ENCODE measurements at regions not wholly inside any gene's neighbourhood (a gene's known extent, or its start where the extent isn't known, plus 50 kb on each side); places are given as distances from the start of the nearest gene placed in this dataset.
"Not testable (repeated sequence)": the region's sequence is repeated elsewhere in the genome, so short reads cannot be mapped to it uniquely, and the experiment has no call there.

DNA sequence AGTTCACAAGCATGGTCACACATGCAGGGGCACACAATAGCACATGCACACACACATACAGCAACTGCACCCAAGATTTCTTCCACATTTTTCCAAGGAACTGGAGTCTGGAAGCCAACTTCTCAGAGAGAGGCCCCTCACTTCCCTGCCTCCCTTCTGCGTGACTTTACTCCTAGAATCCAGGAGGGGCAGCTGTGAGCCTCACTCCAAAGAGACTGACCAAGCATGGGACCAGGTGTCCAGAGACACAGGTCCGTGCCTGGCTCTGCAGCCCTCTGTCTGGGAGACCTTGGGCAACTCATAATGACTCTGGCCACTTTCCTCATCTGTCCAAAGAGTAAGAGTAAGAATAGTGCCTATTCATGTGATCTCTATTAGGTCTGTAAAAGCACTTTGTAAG lies 104.7 kb upstream of the TMEM132E start:
- DNase-seq (ENCODE audit: low read depth, low spot score): no peak

- no peak for DNase-seq (ENCODE audit: low read depth, low spot score)
These were observed 107.0 kb upstream of the TMEM132E start for GRCh38 chr17:34472363-34472762.

DNA sequence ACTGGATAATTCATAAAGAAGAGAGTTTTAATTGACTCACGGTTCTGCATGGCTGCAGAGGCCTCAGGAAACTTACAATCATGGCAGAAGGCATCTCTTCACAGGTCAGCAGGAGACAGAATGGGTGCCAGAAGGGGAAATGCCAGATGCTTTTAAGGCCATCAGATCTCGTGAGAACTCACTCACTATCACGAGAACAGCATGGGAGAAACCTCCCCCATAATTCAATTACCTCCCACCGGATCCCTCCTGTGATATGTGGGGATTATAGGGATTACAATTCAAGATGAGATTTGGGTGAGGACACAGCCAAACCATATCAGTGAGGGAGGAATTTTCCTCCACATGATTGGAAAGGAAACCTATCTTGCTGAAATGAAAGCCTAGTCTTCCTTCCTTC lies 108.1 kb upstream of the TMEM132E start:
- DNase-seq (ENCODE audit: low read depth, low spot score): not testable (repeated sequence)

- DNase-seq (ENCODE audit: low read depth, low spot score): no peak
These were observed 102.8 kb upstream of the CCL1 start for GRCh38 chr17:34465789-34466188.

DNA sequence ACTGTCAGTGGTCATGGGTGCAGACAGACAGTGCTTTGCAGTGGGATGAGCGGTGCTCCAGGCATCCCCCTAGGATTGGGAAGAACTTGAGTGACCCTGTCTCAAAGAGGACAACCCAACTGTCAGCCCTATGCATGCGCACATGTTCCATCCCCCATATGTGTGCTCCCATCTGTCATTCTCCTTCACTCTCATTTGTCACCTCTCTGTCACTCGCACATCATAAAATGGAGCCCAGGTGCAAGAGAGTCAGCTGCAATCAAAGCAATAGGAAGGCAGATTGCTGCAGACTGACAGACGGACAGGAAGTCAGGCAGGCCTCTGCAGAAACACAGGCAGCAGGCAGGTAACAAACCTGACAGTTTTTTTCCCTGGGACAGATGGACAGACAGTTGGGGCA lies 101.8 kb upstream of the CCL1 start:
- DNase-seq (ENCODE audit: low read depth, low spot score): no peak

DNA sequence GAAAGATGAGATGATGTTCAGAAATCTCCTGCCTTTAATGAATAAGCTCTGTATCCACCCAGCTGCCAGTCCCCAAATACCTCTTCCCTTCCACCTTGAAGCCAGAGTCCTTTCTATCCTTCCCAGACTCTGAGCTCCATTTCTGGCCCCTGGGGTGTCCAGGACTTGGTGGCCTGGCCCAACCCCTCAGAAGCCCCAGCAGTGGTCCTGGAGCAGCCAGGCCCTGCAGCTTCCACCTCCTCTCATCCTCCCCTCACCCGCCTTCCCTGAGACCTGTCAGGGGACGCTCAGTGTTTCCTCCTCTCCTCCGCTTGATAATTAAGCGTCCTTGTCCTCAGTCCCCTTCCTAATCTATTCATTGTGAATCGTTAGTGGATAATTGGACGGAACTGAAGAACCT lies 95.2 kb upstream of the CCL1 start:
- no peak for DNase-seq (ENCODE audit: low read depth, low spot score)

- DNase-seq (ENCODE audit: low read depth, low spot score): no peak
These were observed 93.1 kb upstream of the CCL1 start for GRCh38 chr17:34456121-34456520.

- no peak for DNase-seq (ENCODE audit: low read depth, low spot score)
These were observed 89.7 kb upstream of the CCL1 start for GRCh38 chr17:34452769-34453168.

GRCh38 chr17:34451313-34451712 lies 88.3 kb upstream of the CCL1 start:
- DNase-seq (ENCODE audit: low read depth, low spot score): no peak

DNA sequence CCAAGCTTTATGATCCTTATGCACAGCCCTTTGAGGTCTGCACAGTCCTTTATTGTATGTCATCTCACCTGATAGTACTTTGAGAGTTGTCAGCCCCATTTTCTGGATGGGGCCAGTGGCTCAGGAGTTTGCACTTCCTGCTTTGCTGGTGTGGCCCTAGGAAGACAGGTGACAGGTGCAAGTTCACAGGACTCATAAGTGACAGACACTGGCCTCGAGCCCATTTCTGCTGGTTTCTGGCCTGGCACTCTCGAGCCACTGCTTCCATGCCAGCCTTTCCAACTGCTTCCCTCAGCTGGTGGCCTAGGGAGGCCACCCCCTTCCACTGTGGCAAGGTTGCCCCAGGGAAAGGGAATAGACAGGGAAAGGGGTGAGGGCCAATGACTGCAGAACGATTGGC lies 84.4 kb upstream of the CCL1 start:
- DNase-seq (ENCODE audit: low read depth, low spot score): no peak

DNA sequence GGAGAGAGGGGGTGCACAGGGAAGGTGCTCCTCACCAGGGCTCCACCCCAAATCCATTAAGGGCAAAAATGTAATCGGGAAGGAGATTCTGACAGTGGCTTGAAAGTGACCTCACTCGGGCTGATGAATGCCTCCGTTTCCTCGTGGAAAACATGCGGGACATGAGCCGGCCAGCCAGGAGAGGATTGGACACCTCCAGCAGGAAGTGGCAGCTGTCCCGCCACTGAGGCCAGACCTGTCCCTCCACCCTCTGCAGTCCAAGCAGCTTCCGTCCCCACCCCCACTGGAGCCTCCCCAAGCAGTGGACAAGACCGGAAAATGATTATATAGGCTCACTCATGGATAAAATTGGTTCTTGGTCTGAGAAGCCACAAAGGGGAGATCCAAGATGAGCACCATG lies 82.1 kb upstream of the CCL1 start:
- DNase-seq (ENCODE audit: low read depth, low spot score): no peak

DNA sequence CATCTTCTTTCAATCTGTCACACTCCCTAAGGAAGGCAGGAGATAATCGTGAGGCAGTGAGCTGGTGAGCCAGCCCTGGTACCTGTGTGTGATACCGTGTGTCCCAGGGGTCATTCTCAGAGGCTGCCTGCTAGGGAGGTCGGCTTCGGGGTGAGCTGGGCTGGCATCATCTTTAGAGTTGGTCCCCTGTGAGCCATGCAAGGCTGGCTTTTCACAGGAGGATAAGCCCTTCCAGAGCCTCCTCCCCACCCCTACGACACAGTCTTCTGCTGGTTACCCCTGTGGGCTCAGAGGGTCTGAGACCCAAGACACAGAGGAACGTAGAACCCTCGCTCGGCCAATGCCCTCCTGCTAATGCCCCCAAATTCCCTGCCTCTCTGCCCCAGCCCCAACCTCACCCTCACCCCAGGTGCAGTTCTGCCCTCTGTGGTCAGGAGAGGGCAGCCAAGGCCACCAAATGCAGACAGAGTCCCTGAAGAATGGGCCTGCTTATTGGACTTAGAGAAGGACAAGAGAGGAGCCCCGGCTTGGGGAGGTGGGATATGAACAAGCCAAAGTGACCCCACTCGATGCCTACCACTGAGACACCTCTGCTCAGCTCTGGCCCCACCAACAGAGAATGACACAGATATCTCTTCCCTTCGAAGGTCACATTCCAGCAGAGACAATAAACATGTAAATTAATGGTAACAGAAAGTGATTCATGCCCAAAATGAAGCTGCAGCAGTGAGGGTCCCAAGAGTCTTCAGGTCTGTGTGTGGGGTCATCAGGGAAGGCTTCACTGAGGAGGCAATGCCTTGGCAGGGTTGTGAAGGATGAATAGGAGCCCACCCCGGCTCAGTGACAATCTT lies 80.8 kb upstream of the CCL1 start:
- DNase-seq (ENCODE audit: low read depth, low spot score): no peak

- no peak for DNase-seq (ENCODE audit: low read depth, low spot score)
These were observed 79.5 kb upstream of the CCL1 start for GRCh38 chr17:34442387-34443111.

DNA sequence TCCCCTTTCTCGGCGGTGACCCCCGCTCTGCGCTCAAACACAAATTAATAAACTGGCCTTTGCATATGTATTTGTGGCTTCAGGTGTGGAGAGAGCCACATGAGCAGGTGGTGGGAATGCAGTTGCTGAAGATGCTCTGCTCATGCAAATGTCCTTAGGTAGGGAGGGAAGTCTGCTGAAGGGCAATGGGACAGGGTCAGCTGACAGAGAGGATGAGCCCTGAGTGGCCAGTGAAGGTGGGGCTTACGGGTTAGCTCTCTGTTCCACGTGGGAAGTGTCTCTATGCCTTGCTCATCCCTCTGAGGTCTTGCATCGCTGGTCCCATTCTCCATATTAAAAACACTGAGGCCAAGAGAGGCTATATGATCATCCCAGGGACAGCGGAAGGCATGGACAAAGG lies 74.2 kb upstream of the CCL1 start:
- DNase-seq (ENCODE audit: low read depth, low spot score): no peak

- no peak for DNase-seq (ENCODE audit: low read depth, low spot score)
These were observed 73.6 kb upstream of the CCL1 start for GRCh38 chr17:34436607-34437006.

GRCh38 chr17:34435182-34435928 lies 72.3 kb upstream of the CCL1 start:
- DNase-seq (ENCODE audit: low read depth, low spot score): no peak

DNA sequence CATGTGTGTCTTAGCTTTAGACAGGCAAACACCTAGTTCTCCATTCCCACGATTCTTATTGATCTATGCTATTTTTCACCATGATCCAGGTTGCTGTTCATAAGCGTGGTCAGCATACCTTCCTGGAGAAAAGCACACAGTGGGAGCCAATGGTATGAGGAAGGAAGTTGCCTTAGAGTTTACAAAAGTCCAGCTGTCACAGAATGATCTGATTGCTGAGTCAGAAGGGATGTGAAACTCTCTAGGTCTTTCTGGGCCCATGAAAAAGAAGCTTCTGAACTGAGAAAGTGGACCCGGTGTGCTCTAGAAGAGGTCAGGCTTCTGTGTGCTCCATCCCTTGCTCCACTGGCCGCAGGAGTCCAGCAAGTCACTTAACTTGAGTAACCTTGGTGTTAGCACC lies 71.0 kb upstream of the CCL1 start:
- no peak for DNase-seq (ENCODE audit: low read depth, low spot score)

- DNase-seq (ENCODE audit: low read depth, low spot score): no peak
These were observed 61.9 kb upstream of the CCL1 start for GRCh38 chr17:34424814-34425491.

GRCh38 chr17:34423978-34424813 lies 61.2 kb upstream of the CCL1 start:
- DNase-seq (ENCODE audit: low read depth, low spot score): no peak

- DNase-seq (ENCODE audit: low read depth, low spot score): not testable (repeated sequence)
These were observed 60.3 kb upstream of the CCL1 start for GRCh38 chr17:34423315-34423714.

DNA sequence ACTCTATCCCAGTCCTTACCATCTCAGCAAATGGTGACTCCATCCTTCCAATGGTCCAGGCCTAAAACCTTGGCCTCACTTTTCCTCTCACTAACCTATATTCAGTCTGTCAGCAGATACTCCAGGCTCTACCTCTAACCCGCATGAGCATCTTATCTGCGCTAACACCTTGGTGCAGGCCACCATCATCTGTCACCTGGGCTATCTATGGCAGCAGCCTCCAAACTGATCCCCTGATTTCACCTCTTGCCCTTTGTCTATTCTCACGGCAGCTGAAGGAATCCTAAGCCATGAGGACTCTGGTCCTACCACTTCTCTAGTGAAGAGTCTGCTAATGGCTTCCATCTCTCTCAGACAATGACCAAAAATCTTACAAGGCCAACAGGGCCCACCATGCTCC lies 57.9 kb upstream of the CCL1 start:
- no peak for DNase-seq (ENCODE audit: low read depth, low spot score)
